ENCODE measurements at regions not wholly inside any gene's neighbourhood (a gene's known extent, or its start where the extent isn't known, plus 50 kb on each side); places are given as distances from the start of the nearest gene placed in this dataset.
A peak's percentile ranks its signal among the peaks of the same experiment; 100 is the strongest.

- no peaks in the 10 kb centered on the region for H3K27me3 ChIP-seq (replicated peaks; ENCODE audit: control insufficient read depth, insufficient read depth, low read length)
- no peaks in the 10 kb centered on the region for H3K4me1 ChIP-seq
- intact Hi-C loops (cut with micrococcal nuclease; ENCODE audit: unreplicated experiment), result no loop called here
- Mint-ChIP-seq H3K27me3 (ENCODE audit: insufficient read depth, unreplicated experiment) (peaks cover 3% of the 10 kb centered on the region), H3K9me3 (ENCODE audit: unreplicated experiment) (no peaks in the 10 kb centered on the region), H3K27ac (ENCODE audit: unreplicated experiment) (no peak overlapping the region), H3K4me3 (ENCODE audit: unreplicated experiment) (no peak overlapping the region), H3K36me3 (ENCODE audit: insufficient read depth, unreplicated experiment) (no peaks in the 10 kb centered on the region), H3K4me1 (ENCODE audit: low read depth, unreplicated experiment) (no peaks in the 10 kb centered on the region)
- H3K36me3 ChIP-seq (ENCODE audit: control insufficient read depth, insufficient read depth, low read length), result no peaks in the 10 kb centered on the region
- H3K9me3 ChIP-seq, result no peaks in the 10 kb centered on the region
- CTCF ChIA-PET, result no interaction called here
- TF ChIP-seq, protein P1, sequence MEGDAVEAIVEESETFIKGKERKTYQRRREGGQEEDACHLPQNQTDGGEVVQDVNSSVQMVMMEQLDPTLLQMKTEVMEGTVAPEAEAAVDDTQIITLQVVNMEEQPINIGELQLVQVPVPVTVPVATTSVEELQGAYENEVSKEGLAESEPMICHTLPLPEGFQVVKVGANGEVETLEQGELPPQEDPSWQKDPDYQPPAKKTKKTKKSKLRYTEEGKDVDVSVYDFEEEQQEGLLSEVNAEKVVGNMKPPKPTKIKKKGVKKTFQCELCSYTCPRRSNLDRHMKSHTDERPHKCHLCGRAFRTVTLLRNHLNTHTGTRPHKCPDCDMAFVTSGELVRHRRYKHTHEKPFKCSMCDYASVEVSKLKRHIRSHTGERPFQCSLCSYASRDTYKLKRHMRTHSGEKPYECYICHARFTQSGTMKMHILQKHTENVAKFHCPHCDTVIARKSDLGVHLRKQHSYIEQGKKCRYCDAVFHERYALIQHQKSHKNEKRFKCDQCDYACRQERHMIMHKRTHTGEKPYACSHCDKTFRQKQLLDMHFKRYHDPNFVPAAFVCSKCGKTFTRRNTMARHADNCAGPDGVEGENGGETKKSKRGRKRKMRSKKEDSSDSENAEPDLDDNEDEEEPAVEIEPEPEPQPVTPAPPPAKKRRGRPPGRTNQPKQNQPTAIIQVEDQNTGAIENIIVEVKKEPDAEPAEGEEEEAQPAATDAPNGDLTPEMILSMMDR (IDR thresholded peaks at IDR 0.05; ENCODE audit: insufficient read depth in 1 of 2, low read depth in 1 of 2, low read length in 1 of 2, severe bottlenecking in 1 of 2, unreplicated experiment in 1 of 2), result no peak
- POLR2A ChIA-PET, result no interaction called here
- DNase-seq, result no peak
- BruUV-seq (replicated peaks), result no TSS peak
- no peak overlapping the region for H3K4me3 ChIP-seq (ENCODE audit: low read depth, low read length)
Measured at GRCh38 chr11:19661827-19662226, 50.8 kb upstream of the NAV2 start.

GRCh38 chr11:19660076-19660475, 52.6 kb upstream of the NAV2 start:
- no peaks in the 10 kb centered on the region for H3K36me3 ChIP-seq (ENCODE audit: control insufficient read depth, insufficient read depth, low read length)
- Mint-ChIP-seq H3K4me1 (ENCODE audit: low read depth, unreplicated experiment) (no peaks in the 10 kb centered on the region), H3K27ac (ENCODE audit: unreplicated experiment) (no peak overlapping the region), H3K4me3 (ENCODE audit: unreplicated experiment) (no peak overlapping the region), H3K27me3 (ENCODE audit: insufficient read depth, unreplicated experiment) (no peaks in the 10 kb centered on the region), H3K36me3 (ENCODE audit: insufficient read depth, unreplicated experiment) (no peaks in the 10 kb centered on the region), H3K9me3 (ENCODE audit: unreplicated experiment) (no peaks in the 10 kb centered on the region)
- ChIA-PET POLR2A (interaction anchor here (0.6 kb wide), 1 partner anchor 118 kb away, joined by 4 read pairs; no protein-coding TSS in a partner anchor), CTCF (no interaction called here)
- intact Hi-C loops (cut with micrococcal nuclease; ENCODE audit: unreplicated experiment), result no loop called here
- H3K4me3 ChIP-seq (ENCODE audit: low read depth, low read length), result no peak overlapping the region
- DNase-seq, result peak in 1 of 2 experiments; percentile 12
- TF ChIP-seq, protein P1 (IDR thresholded peaks at IDR 0.05; ENCODE audit: insufficient read depth in 1 of 2, low read depth in 1 of 2, low read length in 1 of 2, severe bottlenecking in 1 of 2, unreplicated experiment in 1 of 2), result no peak
- no peaks in the 10 kb centered on the region for H3K4me1 ChIP-seq
- H3K27me3 ChIP-seq (replicated peaks; ENCODE audit: control insufficient read depth, insufficient read depth, low read length), result no peaks in the 10 kb centered on the region
- H3K9me3 ChIP-seq, result no peaks in the 10 kb centered on the region
- BruUV-seq (replicated peaks), result no TSS peak

DNA sequence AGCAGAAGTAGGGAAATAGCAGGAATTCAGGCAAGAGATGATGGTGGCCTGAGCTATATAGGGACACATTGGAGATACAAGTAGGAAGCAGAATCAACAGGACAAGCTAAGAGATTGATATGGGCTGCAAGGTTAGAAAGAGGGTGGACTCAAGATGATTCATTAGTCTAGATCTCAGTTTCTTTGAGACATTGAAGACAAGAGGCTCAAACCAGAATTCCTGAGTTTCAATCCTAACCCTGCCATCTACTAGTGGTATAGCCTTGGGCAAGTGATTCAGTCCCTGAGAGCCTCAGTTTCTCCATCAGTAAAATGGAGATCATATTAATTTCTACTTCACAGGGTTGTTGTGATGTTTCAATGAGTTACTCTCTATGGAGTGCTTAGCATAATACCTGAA, 53.1 kb upstream of the NAV2 start:
- Mint-ChIP-seq H3K36me3 (ENCODE audit: insufficient read depth, unreplicated experiment) (no peaks in the 10 kb centered on the region), H3K4me1 (ENCODE audit: low read depth, unreplicated experiment) (no peaks in the 10 kb centered on the region), H3K27me3 (ENCODE audit: insufficient read depth, unreplicated experiment) (no peaks in the 10 kb centered on the region), H3K27ac (ENCODE audit: unreplicated experiment) (no peak overlapping the region), H3K9me3 (ENCODE audit: unreplicated experiment) (no peaks in the 10 kb centered on the region), H3K4me3 (ENCODE audit: unreplicated experiment) (no peak overlapping the region)
- no peak for DNase-seq
- no peaks in the 10 kb centered on the region for H3K27me3 ChIP-seq (replicated peaks; ENCODE audit: control insufficient read depth, insufficient read depth, low read length)
- BruUV-seq (replicated peaks), result no TSS peak
- intact Hi-C loops (cut with micrococcal nuclease; ENCODE audit: unreplicated experiment), result loop anchor here (5.0 kb wide), 1 partner anchor 97 kb away; no protein-coding TSS in a partner anchor
- H3K36me3 ChIP-seq (ENCODE audit: control insufficient read depth, insufficient read depth, low read length), result no peaks in the 10 kb centered on the region
- no peaks in the 10 kb centered on the region for H3K9me3 ChIP-seq
- CTCF ChIA-PET, result no interaction called here
- no peak overlapping the region for H3K4me3 ChIP-seq (ENCODE audit: low read depth, low read length)
- H3K4me1 ChIP-seq, result no peaks in the 10 kb centered on the region
- TF ChIP-seq, protein P1 (IDR thresholded peaks at IDR 0.05; ENCODE audit: insufficient read depth in 1 of 2, low read depth in 1 of 2, low read length in 1 of 2, severe bottlenecking in 1 of 2, unreplicated experiment in 1 of 2), result no peak
- POLR2A ChIA-PET, result interaction anchor here (0.6 kb wide), 1 partner anchor 118 kb away, joined by 4 read pairs; no protein-coding TSS in a partner anchor

Measured in Caco-2 (cell line).